Activated effector memory CD4-positive, alpha-beta T cell treated with anti-CD3 and anti-CD28 coated beads, Interleukin-2, amount 50 U/mL, for 16 hours (primary cell): ENCODE measurements at regions not wholly inside any gene's neighbourhood (a gene's known extent, or its start where the extent isn't known, plus 50 kb on each side); places are given as distances from the start of the nearest gene placed in this dataset.
"Not testable (repeated sequence)": the region's sequence is repeated elsewhere in the genome, so short reads cannot be mapped to it uniquely, and the experiment has no call there.

Source experiments
- DNase-seq: peaks from one replicate; pipeline ENCODE4 v3.0.0-alpha.2; 2020

DNA sequence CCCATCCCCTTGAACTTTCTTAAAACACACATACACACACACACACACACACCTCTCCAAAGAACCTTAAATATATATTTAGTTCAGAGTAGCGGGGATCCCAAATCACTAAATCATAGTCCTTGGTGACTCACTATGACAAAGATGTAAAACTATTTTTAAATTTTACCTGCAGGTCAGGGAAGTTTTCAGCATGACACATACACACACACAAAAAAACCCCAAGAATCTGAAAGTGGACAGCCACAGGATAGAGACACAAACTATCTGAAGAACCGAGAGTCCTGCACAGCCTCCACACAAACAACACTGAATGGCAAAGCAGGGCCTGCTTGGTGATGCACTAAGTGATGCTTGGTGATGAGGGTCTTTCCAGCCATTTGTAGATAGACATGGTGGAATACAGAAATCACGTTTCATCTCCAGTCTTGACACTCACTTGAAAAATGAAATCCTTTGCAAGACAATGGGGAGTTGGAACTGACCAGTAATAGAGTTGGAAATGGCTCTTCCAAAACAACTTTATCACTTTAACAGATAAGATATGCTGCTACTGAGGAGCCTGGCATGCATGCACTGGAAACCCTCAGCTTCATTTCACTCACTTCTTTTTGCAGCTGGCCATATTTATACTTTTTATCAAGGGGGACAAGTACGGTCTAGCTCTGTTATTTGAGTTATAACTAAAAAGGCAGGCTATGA is 307.3 kb downstream of the RAPGEF2 start:
- DNase-seq = no peak

DNA sequence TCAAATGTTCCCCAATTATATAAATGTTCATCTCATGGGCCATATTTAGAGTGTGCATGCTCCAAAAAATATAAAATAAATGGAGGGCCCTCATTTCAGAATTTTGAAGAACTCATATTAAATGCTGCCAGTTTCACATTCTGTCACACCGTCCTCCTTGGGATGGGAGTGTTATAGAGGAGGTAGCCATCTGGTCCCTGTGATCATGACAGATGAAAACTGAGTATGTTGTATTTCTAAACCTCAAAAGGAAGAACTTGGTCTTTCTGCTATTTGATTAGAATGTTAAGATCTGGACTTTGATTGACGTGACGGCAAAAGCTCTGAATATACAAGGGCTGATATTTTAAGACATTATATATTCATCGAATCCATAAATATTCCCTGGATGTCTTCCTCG is 308.0 kb downstream of the RAPGEF2 start:
- DNase-seq = no peak

DNA sequence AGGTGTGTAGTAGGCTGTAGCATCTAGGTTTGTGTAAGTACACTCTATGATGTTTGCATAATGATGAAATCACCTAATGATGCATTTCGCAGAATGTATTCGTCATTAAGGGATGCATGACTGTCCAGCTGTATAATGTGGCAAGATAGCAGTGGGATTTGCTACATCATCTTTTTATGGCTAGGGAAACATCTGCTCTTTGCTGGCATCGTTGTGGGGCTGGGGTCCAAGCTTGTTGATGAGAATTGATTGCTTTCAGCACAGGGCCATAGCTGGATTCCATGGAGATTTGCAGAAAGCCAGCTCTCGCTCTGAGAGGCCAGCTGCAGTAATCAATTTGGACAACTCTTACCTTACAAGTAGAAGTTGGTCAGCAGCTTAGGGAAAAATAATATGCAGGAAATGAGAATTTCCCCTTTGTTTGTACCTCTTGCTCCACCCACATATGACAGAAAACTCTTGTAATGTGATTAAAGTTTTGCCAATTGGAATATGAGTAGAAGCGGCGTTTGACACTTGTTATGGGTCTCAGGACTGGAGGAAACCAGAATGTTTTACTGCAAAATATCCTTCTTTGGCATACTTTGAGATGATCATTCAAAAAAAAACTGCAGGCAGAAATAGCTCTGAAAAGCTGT is 310.5 kb downstream of the RAPGEF2 start:
- no peak for DNase-seq

DNA sequence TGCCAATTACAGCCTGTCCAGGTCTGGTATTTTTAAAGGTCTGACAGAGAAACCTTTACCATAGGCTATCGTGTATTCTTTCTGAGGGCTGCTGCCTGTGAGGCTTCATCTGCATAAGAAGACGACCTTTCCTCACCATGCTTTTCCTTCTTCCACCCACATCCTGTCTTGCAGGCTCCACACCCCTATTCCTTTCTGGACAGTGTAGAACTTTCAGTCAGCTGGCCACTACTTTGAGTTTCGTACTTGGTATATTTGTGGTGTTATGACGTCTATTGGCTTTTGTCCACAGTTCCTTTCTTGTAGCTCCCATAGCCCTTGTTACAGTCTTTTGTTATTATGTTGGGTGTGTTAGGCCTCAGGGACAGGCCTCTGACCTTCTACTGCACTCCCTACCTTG is 311.4 kb downstream of the RAPGEF2 start:
- DNase-seq = no peak

DNA sequence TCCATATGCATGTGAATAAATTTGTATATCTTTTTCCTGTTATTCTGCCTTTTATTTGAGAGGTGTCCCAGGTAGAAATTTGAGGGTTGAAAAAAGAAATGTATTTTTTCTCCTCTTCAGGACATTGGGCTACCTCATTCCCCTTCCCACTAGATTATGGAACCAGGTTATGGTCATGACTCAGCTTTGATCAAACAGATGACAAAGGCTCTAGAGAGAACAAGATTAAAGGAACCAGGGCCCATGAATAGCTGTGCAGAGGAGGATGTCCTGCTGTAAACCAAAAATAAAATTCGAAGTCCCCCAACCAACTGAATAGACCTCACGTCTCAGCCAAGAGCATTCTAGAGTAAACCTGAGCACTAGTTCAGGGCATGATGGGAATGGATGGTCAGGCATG is 313.2 kb downstream of the RAPGEF2 start:
- no peak for DNase-seq

DNA sequence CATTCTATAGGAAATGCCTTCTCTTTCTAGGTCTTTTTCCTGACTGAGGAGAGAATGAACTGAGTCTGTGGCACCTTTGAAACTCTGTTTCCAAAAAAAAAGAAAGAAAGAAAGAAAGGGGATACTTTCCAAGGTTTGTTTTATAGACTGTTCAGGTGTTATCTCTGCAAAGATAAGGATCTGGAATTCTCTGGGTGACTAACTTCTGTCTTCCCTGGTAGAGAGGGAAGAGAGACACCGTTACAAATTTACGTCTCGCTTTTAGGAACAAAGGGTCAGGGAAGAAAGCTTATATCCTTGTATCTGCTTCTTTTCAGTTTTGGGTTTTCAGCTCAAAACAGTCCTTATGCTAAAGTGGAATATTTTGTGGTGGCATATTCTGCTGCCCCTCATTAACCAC is 314.1 kb downstream of the RAPGEF2 start:
- DNase-seq = no peak

DNA sequence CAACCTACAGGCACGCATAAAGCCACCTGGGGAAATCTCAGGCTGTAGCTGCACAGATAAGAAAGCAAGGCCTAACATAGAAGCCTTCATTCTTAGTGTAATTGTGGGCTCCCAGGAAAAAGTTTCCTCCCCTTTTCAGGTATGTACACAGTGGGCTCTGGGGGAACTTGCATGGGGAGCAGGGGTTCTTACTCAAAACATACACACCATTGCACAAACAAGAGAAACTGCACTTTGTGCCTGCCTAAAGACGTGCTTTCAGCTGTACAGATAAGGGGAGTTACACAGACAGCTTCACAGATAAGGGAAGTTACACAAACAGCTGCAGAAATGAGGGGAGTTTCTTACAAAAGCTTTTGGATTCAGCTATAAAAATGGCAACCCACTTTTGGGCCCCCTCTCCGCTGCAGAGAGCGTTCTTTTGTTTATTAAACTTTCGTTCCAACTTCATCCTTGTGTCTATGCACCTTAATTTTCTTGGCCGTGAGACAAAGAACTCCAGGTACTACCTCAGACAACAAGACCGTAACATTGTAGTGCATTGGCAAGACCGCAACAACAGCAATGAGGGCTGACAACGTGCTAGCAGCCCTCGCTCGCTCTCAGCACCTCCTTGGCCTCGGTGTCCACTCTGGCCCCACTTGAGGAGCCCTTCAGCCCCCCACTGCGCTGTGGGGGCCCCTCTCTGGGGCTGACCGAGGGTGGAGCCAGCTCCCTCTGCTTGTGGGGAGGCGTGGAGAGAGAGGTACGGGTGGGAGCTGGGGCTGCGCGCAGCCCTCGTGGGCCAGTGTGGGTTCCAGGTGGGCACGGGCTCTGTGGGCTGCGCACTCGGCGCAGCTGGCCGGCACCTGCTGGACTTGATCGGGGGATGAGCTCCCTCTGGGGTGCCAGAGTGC is 317.5 kb downstream of the RAPGEF2 start:
- DNase-seq = no peak

DNA sequence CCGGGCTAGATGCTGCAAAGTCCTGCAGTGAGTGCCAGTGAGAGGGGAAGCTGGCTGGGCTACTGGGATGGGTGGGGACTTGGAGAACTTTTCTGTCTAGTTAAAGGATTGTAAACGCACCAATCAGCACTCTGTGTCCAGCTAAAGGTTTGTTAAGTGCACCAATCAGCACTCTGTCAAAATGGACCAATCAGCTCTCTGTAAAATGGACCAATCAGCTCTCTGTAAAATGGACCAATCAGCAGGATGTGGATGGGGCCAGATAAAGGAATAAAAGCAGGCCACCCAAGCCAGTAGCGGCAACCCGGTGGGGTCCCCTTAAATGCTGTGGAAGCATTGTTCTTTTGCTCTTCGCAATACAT is 318.2 kb downstream of the RAPGEF2 start:
- not testable (repeated sequence) for DNase-seq

DNA sequence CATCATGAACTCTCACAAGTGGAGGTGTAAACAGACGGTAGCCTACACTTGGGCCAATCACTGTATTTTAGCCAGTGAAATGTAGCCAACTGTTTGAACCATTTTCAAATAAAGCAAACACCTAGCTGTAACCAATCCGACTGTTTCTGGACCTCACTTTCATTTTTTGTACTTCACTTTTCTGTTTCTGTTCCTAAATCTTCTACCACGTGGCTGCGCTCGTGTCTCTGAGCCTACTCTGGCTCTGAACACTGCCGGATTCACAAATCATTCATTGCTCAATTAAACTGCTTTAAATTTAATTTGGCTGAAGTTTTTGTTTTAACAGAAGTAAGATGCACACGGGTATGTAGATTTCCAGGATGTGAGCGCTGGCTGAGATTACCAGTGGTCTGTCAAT is 319.1 kb downstream of the RAPGEF2 start:
- no peak for DNase-seq

DNA sequence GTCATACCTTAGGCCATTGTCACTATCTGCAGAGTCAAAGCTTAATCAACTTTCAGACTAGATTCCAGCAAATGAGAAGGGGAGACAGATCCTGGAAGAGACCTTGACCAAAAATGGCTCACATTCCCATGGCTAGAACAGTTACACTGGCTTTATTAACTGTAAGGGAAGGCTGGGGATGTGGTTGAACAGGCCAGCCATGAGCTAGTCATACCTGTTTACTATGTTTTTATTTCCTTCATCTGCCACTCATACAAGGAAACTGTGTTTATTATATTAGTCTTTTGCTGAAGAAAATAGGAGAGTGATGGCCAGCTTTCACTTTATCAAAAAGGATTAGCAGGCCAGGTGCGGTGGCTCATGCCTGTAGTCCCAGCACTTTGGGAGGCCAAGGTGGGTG is 319.7 kb downstream of the RAPGEF2 start:
- no peak for DNase-seq

DNA sequence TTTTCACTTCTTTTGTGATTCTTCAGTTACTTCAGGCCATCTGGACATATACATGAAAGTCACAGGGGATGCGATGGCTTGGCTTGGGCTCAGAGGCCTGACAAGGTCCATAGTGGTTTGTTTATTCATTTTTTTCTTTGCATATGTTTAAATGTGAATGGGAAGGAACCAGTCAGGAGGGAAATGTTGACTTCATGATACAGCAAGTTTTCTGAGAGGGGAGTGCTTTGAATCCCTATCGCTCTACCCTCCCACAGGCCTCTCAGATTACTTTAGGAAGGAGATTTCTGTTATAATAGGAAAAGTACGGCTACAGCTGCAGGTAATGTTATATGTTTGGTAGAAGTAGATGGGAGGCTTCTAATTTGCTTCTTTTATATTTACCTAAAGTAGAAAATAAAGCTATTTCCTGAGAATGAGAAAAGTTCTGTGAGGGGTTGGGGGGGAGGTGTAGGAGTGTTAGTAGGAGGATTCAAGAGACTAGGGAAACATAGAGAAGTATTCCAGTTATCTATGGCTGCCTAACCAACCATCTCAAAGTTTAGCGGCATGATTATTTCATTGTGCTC is 322.9 kb downstream of the RAPGEF2 start:
- no peak for DNase-seq

DNA sequence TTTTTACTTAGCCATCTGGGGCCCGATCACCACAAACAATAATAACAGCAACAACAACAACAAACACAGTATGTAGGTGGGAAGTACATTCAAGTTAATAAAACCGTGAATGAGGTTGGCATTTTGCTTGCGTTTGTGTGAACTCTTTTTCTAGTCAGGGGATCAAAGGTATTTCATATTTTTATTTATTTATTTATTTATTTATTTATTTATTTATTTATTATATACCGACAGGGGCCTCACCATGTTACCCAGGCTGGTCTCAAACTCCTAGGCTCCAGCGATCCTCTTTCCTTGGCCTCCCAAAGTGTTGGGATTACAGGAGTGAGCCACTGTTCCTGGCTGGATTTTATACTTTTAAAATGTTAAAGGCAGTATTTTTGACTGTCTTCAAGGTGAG is 325.4 kb downstream of the RAPGEF2 start:
- no peak for DNase-seq

DNA sequence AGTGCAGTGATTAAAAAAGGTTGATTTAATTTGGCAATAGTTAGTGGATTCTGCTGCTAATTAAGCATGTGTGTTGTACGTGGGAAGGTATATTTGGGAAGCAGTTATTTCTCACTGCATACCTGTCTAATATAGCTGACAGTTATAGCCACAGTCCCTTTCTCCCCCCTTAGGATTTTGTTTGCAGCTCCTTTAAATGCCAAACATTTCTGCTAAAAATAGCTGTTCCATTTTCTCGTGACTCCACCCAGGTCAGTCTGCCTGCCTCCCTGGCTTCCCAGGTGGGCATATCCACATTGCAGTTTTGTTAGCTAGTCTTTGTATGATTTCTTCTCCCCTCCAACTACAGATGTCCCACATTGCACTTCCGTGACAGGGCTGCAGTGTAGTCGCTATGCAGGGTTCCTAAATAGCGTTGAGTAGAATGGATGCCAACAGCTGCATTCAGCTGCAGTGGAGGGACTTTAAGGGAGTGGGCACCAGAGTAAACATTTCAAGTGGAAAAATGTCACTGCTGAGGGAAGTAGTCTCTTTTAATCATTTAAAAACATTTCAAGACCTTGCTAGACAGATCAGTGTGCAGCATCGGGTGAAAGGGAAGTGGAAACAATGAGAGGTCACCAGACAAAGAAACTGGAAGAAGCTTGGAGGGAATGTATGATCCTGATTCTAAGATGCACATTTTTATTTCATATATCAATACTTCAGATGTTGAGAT is 326.3 kb downstream of the RAPGEF2 start:
- DNase-seq = no peak

DNA sequence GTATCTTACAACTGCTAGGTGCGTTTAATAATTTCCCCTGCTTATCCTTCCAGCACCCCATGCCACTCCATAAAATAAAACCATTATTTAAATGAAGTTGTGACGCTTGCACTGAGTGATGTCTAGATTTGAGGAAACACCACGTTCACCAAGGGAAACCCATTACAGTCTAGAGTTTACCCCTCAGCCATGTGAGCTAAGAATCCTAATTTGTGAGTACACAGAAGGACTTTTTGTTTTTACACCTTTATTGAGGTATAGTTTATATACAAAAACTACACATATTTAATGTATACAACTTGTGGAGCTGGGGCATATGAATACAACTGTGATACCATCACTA is 326.8 kb downstream of the RAPGEF2 start:
- no peak for DNase-seq

DNA sequence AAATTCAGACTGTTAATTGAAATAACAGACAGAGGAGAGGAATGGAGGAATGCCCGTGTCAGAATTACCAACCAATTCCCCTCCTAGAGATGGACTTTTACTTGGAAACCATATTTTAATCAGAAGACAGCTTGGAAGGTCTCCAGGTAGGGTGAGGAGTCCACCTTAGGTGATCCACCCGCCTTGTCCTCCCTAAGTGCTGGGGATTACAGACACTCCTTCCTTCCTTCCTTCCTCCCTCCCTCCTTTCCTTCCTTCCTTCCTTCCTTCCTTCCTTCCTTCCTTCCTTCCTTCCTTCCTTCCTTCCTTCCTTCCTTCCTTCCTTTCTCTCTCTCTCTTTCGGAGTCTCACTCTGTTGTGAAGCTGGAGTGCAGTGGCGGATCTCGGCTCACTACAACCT is 328.0 kb downstream of the RAPGEF2 start:
- DNase-seq = no peak

DNA sequence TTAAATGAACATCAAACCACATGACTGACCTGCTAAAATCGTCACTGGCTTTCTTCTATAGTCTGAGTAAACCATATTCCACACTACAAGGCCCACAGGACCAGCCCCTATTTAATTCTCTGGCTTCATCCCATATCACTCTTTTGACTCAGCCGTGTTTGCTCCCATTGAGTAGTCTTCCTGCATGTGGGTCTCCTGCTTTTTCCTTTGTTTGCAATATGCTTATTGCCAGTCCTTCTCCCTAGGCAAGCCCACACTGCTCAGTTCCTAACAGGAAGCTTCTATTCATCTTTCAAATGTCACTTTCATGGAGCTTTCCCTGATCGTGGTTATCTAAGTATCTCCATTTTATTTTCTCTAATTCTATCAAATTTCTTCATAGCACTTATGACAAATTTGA is 329.6 kb downstream of the RAPGEF2 start:
- DNase-seq = no peak

DNA sequence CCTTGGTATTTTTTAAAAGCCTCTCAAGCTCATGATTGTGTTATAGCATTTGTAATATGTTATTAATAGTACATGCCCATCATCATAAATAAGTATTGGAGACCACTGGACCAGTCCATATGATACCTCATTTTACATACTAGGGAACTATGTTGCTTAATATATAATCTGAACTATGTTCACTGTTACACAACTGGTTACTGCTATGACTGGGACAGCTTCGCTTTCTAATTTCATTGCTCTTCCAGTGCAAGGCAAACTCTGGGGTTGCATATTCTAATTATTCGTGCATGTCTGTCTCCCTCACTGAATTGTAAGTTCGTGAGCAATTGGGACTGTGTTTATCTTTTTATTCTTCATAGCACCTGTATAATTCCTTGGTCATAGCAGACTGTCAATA is 330.5 kb downstream of the RAPGEF2 start:
- no peak for DNase-seq

DNA sequence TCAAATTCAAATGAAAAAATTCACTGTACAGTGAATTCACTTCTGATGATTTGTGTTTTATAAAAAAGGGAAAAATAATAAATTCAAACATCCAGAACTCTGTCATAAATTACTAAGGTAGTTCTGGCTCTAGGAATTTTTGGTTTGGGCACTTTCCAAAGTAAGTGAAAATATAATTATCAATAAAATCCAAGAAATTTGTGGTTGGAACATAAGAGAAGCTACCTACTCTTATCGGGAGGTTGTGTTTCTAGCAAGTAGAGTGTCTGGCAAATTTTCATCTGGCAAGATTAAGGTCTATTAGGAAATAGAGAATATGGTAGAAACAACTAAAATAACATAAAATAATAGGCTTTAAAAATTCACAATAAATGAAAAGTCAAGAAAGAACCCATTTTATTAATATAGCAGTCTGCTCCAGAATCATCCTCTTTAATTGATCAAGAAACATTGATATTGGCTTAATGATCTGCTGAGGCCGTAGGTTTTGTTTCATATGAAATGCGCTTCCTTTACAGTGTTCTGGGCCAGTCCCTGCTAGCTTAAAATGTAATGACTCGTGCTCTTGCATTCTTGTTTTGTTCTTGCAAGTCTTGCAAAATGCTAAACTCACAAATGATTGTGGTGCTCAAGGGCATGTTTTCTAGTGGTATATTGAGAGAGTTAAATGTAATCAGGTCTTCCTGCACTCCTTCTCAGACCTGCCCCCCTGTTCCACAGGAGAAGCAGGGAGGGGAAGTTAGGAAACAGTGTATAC is 331.4 kb downstream of the RAPGEF2 start:
- no peak for DNase-seq

DNA sequence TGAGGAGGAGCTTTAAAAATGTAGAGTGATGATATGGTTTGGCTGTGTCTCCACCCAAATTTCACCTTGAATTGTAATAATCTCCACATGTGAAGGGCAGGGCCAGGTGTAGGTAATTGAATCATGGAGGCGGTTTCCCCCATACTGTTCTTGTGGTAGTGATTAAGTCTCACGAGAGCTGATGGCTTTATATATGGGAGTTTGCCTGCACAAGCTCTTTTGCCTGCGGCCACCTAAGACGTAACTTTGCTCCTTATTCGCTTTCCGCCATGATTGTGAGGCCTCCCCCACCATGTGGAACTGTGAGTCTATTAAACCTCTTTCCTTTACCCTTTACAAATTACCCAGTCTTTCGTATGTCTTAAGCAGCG is 332.0 kb downstream of the RAPGEF2 start:
- DNase-seq = no peak

DNA sequence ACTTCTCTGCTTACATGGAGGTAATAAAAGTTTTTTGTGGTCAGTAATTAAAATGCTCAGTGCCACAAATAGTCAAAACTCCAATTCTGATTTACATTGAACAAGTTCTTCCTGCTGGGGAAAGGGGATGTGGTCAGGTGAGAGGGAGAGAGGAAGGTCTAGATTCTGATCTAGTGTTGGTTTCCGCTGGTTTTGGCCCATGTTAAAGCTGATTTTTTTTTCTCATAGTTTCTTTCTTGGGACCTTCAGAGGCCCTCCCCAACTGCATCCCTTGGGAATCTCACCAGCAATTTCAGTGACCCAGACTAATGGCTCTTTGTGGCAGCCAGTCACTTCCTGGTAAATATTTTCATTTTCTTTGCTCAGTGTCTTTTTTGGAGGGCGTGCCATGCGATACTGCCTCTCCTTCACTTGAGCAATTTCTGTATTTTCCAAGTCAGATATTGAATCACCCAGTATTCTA is 332.7 kb downstream of the RAPGEF2 start:
- DNase-seq = no peak

DNA sequence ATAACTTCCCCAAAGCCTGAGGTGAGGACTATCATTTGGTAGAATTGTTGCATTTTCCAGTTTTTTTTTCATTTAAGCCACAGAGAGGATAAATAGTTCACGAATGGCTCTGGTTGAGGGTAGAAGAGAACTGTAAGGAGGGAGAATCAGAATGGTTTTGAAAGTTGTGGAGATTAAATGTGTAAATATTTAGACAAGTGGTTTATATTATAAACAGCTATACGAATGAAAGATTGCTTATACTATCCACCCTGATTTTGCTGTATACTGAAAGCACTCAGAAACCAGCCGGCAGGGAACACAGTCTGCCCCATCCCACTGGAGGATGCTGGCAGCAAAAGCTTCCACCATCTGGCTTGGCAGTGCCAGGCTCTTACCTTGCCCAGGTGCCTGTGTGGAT is 341.1 kb downstream of the RAPGEF2 start:
- DNase-seq = no peak

DNA sequence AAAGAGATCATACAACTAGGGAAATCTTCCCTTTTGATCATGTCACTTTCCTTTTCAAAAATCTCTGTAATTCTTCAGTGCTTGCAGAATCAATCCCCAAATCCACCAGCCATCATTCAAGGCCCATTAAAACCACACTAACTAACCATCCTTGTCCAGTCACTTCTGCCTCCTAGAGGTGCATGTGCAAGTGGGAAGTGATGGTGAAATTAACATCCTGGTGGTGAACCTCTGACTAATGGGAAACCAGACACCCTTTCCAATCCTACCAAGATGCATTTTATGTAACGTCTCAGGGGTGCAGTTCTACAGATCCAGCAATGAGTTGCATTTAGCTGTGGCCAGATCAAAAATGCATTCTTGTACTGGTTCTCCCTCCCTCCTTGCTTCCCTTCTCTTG is 341.8 kb downstream of the RAPGEF2 start:
- DNase-seq = no peak
